Activated T-cell treated with anti-CD3 and anti-CD28 coated beads for 1 hour (primary cell): ENCODE measurements at regions not wholly inside any gene's neighbourhood (a gene's known extent, or its start where the extent isn't known, plus 50 kb on each side); places are given as distances from the start of the nearest gene placed in this dataset.
"Not testable (repeated sequence)": the region's sequence is repeated elsewhere in the genome, so short reads cannot be mapped to it uniquely, and the experiment has no call there.

ENCODE experiments used
- DNase-seq: peaks from one replicate; pipeline ENCODE4 v3.0.0-alpha.2; 2020; ENCODE audit warnings: low read depth

GRCh38 chr14:81955123-81955522 lies 421.5 kb upstream of the SEL1L start:
- no peak for DNase-seq

GRCh38 chr14:81960781-81961180 lies 427.1 kb upstream of the SEL1L start:
- no peak for DNase-seq

- no peak for DNase-seq
Observed at GRCh38 chr14:81963846-81964245, 430.2 kb upstream of the SEL1L start.

GRCh38 chr14:81970307-81970706 lies 436.7 kb upstream of the SEL1L start:
- no peak for DNase-seq

DNA sequence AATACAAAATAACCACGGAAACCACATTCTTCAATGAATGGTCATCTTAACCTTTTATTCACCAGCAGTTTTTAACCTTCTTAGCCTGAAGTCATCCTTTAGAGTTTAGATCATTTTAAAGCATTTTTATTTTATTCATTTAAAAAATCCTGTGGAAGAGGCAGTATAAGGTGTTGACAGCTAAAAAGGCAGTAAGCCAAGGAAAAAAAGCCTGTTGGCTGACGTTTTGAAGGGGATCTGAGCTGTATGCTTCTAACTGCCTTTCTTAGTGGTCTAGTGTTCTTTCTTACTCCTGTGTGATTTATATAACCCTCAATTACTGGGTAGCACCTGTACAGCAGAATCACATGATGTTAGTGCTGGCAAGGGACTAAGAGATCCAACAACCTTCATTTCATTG lies 438.3 kb upstream of the SEL1L start:
- DNase-seq: no peak

DNA sequence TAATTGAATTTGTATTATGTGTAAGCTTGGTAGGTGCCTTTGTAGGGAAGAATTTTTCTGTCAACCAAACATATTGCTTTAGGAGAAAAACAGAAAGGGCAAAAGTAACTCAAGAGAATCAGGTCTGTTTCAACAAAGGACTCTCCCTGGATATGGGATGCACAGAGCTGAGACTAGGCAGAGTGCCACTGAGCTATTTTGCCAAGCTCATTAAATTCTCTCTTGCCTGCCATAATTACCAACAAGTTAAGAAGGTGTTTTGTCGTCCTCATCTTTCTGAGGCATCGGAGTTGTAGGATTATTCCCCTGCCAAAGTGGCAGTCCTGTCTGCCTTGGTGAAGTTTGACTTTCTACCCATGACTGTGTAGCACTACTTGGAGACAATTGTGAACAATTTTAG lies 438.9 kb upstream of the SEL1L start:
- DNase-seq: no peak

GRCh38 chr14:81974543-81974942 lies 440.9 kb upstream of the SEL1L start:
- DNase-seq: no peak

GRCh38 chr14:81980601-81981306 lies 447.1 kb upstream of the SEL1L start:
- DNase-seq: no peak

GRCh38 chr14:81981307-81981675 lies 447.6 kb upstream of the SEL1L start:
- DNase-seq: no peak

DNA sequence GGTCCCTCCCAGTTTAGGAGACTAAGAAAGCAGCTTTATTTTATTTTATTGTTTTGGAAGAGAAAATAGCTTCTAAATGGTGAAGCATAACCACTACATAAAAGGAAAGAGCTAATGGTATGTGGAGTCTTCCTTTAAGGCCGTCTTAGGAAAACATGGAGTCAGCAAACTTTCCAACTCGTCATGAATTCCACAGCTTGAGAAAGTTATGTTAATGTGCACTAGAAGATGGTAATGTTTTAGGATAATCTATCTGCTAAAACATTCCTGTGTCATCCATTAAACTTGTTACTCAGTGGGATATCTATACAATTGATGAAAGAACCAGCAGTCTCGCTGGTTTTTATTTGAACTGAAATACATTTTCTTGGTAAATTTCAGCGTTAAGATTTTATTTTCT lies 448.4 kb upstream of the SEL1L start:
- DNase-seq: no peak

GRCh38 chr14:81986005-81986404 lies 452.4 kb upstream of the SEL1L start:
- no peak for DNase-seq

DNA sequence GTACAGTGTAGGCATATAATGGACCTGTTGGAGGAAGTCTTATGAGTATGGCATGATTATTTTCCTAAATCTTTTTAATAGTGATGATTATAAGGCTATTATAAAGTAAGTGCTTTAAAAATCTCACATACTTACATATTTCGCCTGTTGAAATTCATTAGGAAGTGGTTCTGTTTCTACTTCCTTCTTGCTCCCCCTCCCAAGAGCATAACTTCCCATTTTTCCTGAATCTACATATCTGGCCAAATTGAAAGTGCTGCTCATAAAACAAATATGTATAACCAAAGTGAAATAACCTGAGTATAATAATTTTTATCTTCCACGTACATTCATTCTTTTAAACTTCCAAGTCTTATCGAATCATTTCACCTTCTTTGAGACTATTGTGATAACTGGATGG lies 455.6 kb upstream of the SEL1L start:
- DNase-seq: no peak

DNA sequence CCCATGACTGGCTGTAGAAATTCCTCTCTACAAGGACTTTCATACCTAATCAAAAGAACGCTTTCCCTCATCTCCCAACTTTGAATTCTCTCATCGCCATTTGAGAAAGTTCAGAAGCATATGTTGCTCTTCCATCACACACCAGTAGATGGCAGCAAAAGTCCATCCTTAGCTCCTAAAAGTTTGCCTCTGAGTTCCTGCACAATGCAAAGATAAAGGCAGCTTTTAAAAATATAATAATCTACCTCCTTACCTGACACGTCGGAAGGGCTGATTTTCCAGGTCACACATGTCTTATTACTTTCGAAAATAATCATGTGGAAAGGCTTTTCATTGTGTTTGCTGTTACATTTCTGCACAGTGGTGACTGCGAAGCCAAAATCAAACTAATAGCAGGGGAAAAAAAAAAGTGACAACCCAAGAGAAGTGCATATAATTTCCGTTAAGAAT lies 456.7 kb upstream of the SEL1L start:
- DNase-seq: peak; percentile 3

DNA sequence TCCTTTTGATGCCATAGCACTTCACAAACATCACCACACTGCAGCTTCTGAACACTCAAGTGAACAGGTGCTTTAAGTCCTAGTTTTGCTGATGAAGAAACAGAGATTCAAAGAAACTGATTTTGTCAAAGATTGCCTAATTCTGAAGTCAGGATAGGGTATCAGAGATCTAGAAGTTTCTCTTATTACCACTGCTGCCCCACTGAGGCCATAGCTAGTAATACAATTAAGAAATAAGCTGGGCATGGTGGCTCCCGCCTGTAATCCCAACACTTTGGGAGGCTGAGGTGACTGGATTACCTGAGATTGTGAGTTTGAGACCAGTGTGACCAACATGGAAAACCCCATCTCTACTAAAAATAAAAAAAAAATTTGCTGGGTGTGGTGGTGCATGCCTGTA lies 458.3 kb upstream of the SEL1L start:
- no peak for DNase-seq

GRCh38 chr14:81993432-81993831 lies 459.8 kb upstream of the SEL1L start:
- DNase-seq: no peak

DNA sequence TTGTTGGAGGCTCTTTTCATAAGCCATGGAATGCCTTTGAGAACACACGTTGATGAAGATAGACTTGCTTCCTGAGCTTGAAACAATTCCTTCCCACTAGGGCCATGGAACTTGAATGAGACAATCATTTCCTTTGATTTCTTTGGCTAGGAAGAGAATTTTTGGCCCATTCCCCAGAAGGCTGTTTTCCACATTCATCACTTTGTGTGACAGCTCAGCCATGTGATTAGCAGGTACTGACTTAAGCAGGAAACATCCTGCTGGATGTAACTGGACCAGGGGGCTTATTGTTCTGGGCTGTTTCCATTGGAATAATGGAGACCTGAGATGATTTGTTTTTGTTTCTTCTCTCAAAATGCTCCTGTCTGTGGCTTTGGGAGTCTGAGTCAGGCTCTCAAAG lies 469.8 kb upstream of the SEL1L start:
- DNase-seq: no peak

DNA sequence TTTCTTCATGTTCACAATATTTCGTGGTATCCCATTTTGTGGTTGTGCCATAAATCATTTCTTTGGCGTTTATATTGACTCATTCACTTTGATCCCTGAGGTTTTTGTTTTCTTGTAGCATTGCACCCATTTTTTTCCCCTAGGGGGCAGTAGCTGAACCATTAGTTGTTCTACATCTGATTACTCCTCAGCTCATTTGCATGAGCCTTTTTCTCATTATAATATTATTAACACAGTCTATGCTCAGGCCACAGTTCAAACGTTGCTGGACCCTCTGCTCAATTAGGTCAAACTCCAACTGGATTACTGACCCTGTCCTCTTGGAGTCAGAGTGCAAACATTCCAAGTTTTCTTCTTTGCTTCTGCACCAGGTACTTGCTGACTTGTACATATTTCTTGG lies 475.4 kb upstream of the SEL1L start:
- DNase-seq: no peak

GRCh38 chr14:82009993-82010392 lies 476.3 kb upstream of the SEL1L start:
- DNase-seq: no peak

DNA sequence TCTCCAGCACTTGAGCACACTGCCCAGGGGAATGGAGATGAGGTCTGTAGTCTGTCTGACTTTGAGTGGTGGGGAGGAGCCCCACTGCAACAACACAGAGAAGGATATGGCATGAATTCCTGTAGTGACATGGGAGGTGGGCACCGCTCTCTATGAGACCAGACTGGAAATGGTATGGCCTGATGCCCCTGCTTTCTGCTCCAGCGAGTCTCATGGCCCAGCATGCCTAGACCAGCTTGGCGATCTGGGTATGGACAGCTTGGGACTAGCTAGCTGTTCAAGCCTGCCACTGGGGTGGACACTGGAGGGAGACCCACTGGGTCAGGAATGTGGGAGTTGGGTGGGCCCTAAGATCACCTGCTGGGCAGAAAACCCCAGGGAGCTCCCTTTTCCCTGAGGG lies 477.8 kb upstream of the SEL1L start:
- DNase-seq: no peak

GRCh38 chr14:82029038-82029437 lies 495.4 kb upstream of the SEL1L start:
- no peak for DNase-seq

DNA sequence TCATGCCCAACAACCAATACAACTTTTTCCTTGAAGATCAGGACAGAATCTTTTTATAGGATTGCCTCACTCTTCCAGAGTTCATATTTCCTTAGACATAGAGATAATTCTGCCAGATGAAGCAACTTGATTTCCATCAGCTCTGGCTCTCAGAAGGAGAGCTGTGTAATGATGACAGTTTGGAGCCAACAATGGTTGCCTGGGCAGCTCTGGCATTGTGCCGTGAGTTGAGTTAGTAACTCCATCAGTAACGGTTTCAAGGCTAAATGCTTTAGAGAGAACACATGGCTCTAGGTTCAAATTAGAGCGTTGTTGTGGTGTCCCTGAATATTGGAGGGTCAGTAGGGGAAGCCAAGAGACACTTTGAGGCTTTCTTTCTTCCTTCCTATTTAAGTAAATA lies 501.7 kb upstream of the SEL1L start:
- DNase-seq: no peak

GRCh38 chr14:82038066-82038465 lies 504.4 kb upstream of the SEL1L start:
- not testable (repeated sequence) for DNase-seq

- DNase-seq: no peak
Observed at GRCh38 chr14:82045339-82045738, 511.7 kb upstream of the SEL1L start.

- no peak for DNase-seq
Observed at GRCh38 chr14:82046512-82047226, 513.0 kb upstream of the SEL1L start.
